HEK293 (cell line): ENCODE measurements at regions not wholly inside any gene's neighbourhood (a gene's known extent, or its start where the extent isn't known, plus 50 kb on each side); places are given as distances from the start of the nearest gene placed in this dataset.
A peak's percentile ranks its signal among the peaks of the same experiment; 100 is the strongest.

Experiments used
- CTCF ChIA-PET: fragments of 350-600 bp; formaldehyde crosslinking; extraction: SDS; loops from one replicate; lab custom pipeline; 2021; ENCODE audit warnings: antibody characterized with exemption; lab: Yijun Ruan, JAX
- POLR2A ChIA-PET: fragments of 300-600 bp; formaldehyde crosslinking; extraction: SDS; loops from one replicate; lab custom pipeline; 2020; ENCODE audit warnings: antibody characterized with exemption, inconsistent platforms; lab: Yijun Ruan, JAX
- H3K27ac ChIP-seq: fragments of 200-500 bp; sonication (Bioruptor generic); 2 replicates; pipeline ENCODE4 v1.5.1; 2014; ENCODE audit warnings: low read depth, low read length, control low read depth, inconsistent platforms; ENCODE audit errors: extremely low read depth
- H3K36me3 ChIP-seq, 2 experiments: fragments of 200-500 bp in 1 of 2; sonication (Bioruptor generic) in 1 of 2; 1 replicate in 1 of 2; 2 replicates in 1 of 2; pipeline ENCODE4 v1.5.1; 2014 to 2017; ENCODE audit warnings: inconsistent platforms in 2 of 2, low read length in 2 of 2; ENCODE audit not compliant: control insufficient read depth in 2 of 2, insufficient read depth in 1 of 2
- H3K4me1 ChIP-seq: fragments of 200-500 bp; sonication (Bioruptor generic); 2 replicates; pipeline ENCODE4 v1.5.1; 2014; ENCODE audit warnings: mild to moderate bottlenecking, low read length, inconsistent platforms; ENCODE audit not compliant: control insufficient read depth, insufficient read depth
- H3K4me3 ChIP-seq: 2 replicates; pipeline ENCODE4 v1.5.1; 2011; ENCODE audit warnings: low read depth, mild to moderate bottlenecking, control low read depth, low read length, moderate library complexity
- H3K9me3 ChIP-seq: fragments of 200-500 bp; sonication (Bioruptor generic); 2 replicates; pipeline ENCODE4 v1.5.1; 2014; ENCODE audit warnings: low read depth, low read length, inconsistent platforms; ENCODE audit not compliant: control insufficient read depth, insufficient read depth
- ELK4 ChIP-seq: IDR thresholded peaks from 2 replicates; pipeline ENCODE4 v1.6.1; 2011; ENCODE audit warnings: mild to moderate bottlenecking, low read depth, low read length, borderline replicate concordance
- PBX3 ChIP-seq: sonication (generic); formaldehyde crosslinking; IDR thresholded peaks from 2 replicates; pipeline ENCODE4 v1.8.1; 2022; ENCODE audit warnings: mild to moderate bottlenecking, moderate library complexity, missing genetic modification reagents
- PRDM2 ChIP-seq: fragments of 450-650 bp; formaldehyde crosslinking; IDR thresholded peaks from 2 replicates; pipeline ENCODE4 v1.5.1; 2016; ENCODE audit warnings: missing biosample characterization, missing genetic modification characterization, borderline replicate concordance
- REST ChIP-seq: fragments of 450-650 bp; formaldehyde crosslinking; IDR thresholded peaks from 2 replicates; pipeline ENCODE4 v1.5.1; 2016; ENCODE audit warnings: missing biosample characterization, missing genetic modification characterization
- SALL2 ChIP-seq: fragments of 450-650 bp; formaldehyde crosslinking; IDR thresholded peaks from 2 replicates; pipeline ENCODE4 v1.5.0; 2017; ENCODE audit warnings: missing biosample characterization, mild to moderate bottlenecking, missing genetic modification characterization, borderline replicate concordance
- SCRT1 ChIP-seq: fragments of 450-650 bp; formaldehyde crosslinking; IDR thresholded peaks from 2 replicates; pipeline ENCODE4 v1.5.1; 2016; ENCODE audit warnings: missing biosample characterization, missing genetic modification characterization, borderline replicate concordance
- SETDB1 ChIP-seq: IDR thresholded peaks from one replicate; pipeline ENCODE4 v1.6.1; 2017; ENCODE audit warnings: mild to moderate bottlenecking, low read length, moderate library complexity, mixed read lengths; ENCODE audit not compliant: insufficient read length
- SP7 ChIP-seq: fragments of 450-650 bp; formaldehyde crosslinking; IDR thresholded peaks from 2 replicates; pipeline ENCODE4 v1.5.1; 2016; ENCODE audit warnings: missing biosample characterization, missing genetic modification characterization
- ZNF155 ChIP-seq: fragments of 450-650 bp; formaldehyde crosslinking; IDR thresholded peaks from 2 replicates; pipeline ENCODE4 v1.5.1; 2016; ENCODE audit warnings: missing biosample characterization, missing genetic modification characterization
- ZNF223 ChIP-seq: fragments of 450-650 bp; formaldehyde crosslinking; IDR thresholded peaks from 2 replicates; pipeline ENCODE4 v1.5.1; 2016; ENCODE audit warnings: missing biosample characterization, missing genetic modification characterization
- ZNF529 ChIP-seq: fragments of 450-650 bp; formaldehyde crosslinking; IDR thresholded peaks from 2 replicates; pipeline ENCODE4 v1.5.1; 2017; ENCODE audit warnings: missing genetic modification characterization, missing biosample characterization; ENCODE audit not compliant: insufficient replicate concordance
- ZNF549 ChIP-seq: fragments of 450-650 bp; IDR thresholded peaks from 2 replicates; pipeline ENCODE4 v1.5.1; 2018; ENCODE audit warnings: missing biosample characterization, missing genetic modification characterization, mild to moderate bottlenecking, inconsistent platforms, moderate library complexity
- ZNF558 ChIP-seq: fragments of 450-650 bp; formaldehyde crosslinking; IDR thresholded peaks from 2 replicates; pipeline ENCODE4 v1.5.1; 2016; ENCODE audit warnings: missing biosample characterization, missing genetic modification characterization
- ZNF585B ChIP-seq: fragments of 450-650 bp; formaldehyde crosslinking; IDR thresholded peaks from 2 replicates; pipeline ENCODE4 v1.5.1; 2016; ENCODE audit warnings: missing biosample characterization, missing genetic modification characterization
- ZNF707 ChIP-seq: fragments of 450-650 bp; formaldehyde crosslinking; IDR thresholded peaks from 2 replicates; pipeline ENCODE4 v1.5.1; 2016; ENCODE audit warnings: missing biosample characterization, missing genetic modification characterization
- ZNF837 ChIP-seq: fragments of 450-650 bp; formaldehyde crosslinking; IDR thresholded peaks from 2 replicates; pipeline ENCODE4 v1.5.1; 2016; ENCODE audit warnings: missing biosample characterization, missing genetic modification characterization
- ZSCAN23 ChIP-seq: fragments of 450-650 bp; formaldehyde crosslinking; IDR thresholded peaks from 2 replicates; pipeline ENCODE4 v1.5.1; 2016; ENCODE audit warnings: missing biosample characterization, missing genetic modification characterization

- no peak for TF ChIP-seq ZNF558
- TF ChIP-seq SP7 = no peak
- no peak for TF ChIP-seq ZNF585B (tag by site-specific recombination)
Observed at GRCh38 chr3:135641761-135642160, 323.8 kb upstream of the PPP2R3A start (continued).

- Histone ChIP-seq H3K4me1 (no peaks in the 10 kb centered on the region), H3K27ac (no peak overlapping the region), H3K4me3 (no peak overlapping the region), H3K9me3 (no peaks in the 10 kb centered on the region), H3K36me3 (no peaks in the 10 kb centered on the region)
- ChIA-PET POLR2A (no interaction called here), CTCF (no interaction called here)
- no peak for TF ChIP-seq SCRT1
- TF ChIP-seq PRDM2 (tag by site-specific recombination) = no peak
- TF ChIP-seq ZNF155 (tag by site-specific recombination) = no peak
- no peak for TF ChIP-seq ELK4
- TF ChIP-seq PBX3 (CRISPR knock-in tag) = no peak
- TF ChIP-seq ZNF223 (tag by site-specific recombination) = no peak
- TF ChIP-seq ZNF837 = no peak
- TF ChIP-seq ZNF707 = no peak
- TF ChIP-seq ZSCAN23 (tag by site-specific recombination) = no peak
- TF ChIP-seq ZNF549 (tag by site-specific recombination) = no peak
- TF ChIP-seq SALL2 (tag by site-specific recombination) = no peak
Observed at GRCh38 chr3:135645541-135645940, 320.0 kb upstream of the PPP2R3A start.

GRCh38 chr3:135646873-135647272, 318.7 kb upstream of the PPP2R3A start:
- Histone ChIP-seq H3K27ac (no peak overlapping the region), H3K36me3 (no peaks in the 10 kb centered on the region), H3K4me3 (no peak overlapping the region), H3K9me3 (no peaks in the 10 kb centered on the region), H3K4me1 (no peaks in the 10 kb centered on the region)
- CTCF ChIA-PET = interaction anchor here (0.6 to 0.7 kb wide), 2 partner anchors 243 to 1964 kb away, joined by 4 read pairs; no protein-coding TSS in a partner anchor
- POLR2A ChIA-PET = no interaction called here
- TF ChIP-seq ZNF558 (peak; percentile 37; the same call in 1 of the 2 replicates), SETDB1 (peak; percentile 90), REST (tag by site-specific recombination) (no peak), ZNF529 (tag by site-specific recombination) (peak; percentile 67)
